ENCODE measurements at regions not wholly inside any gene's neighbourhood (a gene's known extent, or its start where the extent isn't known, plus 50 kb on each side); places are given as distances from the start of the nearest gene placed in this dataset.
"Not testable (repeated sequence)": the region's sequence is repeated elsewhere in the genome, so short reads cannot be mapped to it uniquely, and the experiment has no call there.

DNA sequence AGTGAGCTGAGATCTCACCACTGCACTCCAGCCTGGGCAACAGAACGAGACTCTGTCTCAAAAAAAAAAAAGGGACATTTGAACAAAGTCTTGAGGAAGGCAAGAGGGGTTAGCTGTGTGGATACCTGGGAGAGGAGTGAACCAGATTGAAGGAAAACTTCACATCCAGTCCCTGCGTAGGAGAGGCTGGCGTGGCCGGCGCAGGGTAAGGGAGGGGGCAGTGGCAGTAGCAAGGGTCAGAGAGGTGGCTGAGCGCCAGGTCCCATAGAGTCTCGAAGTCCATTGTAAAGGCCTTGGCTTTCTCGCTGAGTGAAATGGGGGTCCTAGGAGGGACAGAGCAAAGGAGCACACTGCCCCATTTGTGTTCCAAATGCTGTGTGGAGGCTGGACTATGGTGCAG lies 171.8 kb upstream of the WSCD1 start:
- no peak for DNase-seq (ENCODE audit: low read depth)

DNA sequence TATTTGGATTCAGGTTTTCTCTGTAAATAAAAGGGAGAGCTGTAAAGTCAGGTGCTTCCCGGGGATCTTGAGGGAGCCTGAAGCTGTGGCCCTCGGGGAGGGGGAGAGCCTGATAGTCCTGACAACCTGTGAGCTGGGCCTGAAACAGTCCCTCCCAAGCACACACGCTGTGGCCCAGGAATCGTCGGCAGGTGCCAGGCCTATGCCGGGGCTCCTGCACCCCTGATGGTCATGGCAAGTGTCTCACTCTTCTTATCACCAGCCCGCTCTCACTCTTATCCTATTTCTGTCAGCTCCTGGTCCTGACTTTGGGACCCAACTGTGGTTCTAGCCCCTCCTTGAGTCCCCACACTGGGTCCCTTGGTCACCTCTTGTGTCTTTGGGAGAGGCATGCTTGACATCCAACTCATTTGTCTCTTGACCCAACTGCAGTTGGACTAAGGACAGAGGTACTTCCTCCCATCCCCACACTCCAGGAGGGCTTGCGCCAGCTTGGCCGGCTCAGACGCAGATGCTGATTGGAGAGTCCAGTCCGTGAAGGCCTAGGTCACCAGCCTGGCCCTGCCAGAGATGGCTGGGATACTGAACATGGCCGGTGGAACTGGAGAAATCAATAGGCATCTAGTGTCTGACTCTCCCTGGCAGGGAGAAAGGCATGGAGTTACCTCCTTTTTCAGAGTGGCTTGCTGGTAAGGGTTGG lies 170.5 kb upstream of the WSCD1 start:
- no peak for DNase-seq (ENCODE audit: low read depth)

DNA sequence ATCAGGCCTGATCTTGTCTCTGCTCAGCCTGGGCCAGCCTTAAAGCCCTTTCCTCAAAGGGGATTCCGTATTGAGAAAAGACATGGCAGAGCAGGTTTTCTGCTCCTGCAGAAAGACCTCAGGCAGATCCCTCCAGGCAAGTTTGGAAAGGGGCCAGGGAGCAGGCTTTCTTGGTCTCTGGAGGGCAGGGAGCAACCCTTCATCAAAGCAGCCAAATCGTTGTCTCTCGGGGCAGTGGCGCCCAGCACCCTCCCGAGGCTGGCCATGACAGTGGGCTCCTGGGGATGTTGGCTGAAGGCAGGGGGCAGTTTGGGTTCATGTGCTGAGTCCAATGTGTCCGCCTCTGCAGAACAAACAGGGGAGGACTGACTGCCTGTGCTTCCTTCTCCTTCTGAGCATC lies 168.4 kb upstream of the WSCD1 start:
- no peak for DNase-seq (ENCODE audit: low read depth)

DNA sequence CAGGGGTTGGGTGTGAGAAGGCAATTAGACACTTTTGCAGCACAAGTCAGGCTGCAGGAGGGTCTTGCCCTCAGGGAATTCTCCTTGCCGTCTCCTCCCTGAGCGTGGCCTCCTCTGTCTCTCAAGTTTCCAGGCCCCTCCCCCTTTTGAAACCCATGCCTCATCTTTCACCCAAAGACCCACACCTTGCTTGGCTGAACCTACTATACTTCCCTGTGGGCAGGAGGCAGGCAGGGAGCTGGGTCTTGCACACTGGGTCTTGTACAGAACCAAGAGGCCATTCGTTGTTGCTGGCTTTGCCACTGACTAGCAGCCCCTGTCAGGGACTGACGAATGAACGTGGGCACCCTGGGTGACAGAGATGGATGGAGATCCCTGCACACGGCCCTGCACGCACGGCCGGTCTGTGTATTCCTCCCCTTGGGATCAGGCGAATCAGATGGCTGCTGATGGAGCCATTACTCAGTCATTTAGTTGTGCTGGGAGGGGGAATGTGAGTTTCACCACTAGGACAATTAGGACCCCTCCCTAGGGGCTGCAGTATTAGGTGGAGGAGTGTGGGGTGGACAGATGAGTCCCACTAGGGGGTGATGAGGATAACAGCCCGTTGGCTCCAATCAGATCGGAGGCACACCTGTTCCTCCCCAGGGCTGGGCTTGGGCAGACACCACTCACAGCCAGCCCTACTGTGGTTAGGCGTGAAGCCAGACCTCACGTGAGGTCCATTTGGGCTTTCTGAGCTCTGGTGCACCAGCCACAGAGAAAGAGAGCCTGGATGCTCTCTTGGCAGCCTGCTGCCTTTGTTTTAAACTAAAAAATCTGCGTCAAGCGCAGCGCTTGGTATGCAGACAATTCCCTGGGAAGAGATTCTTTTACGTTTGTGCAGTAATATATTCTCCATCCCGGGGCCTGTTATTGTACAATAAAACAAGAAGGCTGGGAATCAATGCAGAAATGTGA lies 167.7 kb upstream of the WSCD1 start:
- no peak for DNase-seq (ENCODE audit: low read depth)

DNA sequence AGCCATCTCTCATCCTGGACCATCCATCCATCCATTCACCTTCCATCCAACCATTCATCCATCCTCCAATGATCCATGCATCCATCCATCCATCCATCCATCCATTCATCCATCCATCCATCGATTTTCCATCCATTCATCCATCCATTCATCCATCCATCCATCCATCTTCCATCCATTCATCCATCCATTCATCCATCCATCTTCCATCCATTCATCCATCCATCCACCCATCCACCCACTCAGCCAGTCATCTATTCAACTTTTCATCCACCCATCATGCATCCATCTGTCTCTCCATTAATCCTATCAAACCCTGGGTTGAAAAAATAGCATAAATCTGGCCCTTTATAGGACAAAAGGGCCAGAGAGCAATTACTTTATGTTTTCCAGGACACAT lies 158.3 kb upstream of the WSCD1 start:
- no peak for DNase-seq (ENCODE audit: low read depth)

DNA sequence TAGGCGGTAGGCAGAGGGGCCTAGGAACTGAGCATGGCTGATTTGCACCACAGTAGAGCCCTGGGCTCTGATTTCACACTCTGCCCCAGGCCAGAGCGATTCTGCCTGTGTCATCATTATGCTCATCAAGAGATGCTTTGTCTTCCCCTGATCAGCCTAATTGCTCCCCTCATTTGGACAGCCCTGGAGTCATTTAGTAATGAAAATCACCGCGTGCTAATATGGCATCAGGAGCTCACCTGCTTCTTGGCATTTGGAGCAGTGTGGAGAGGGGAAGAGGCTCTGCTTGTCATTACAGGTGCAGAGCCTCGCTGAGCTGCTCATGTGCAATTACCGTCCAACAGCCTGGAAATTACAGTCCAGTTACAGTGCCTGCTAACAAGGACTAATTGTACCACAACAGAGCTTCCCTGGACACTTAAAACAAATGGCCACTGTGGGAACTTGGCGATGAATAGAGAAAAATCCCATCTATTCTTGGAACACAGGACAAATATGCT lies 157.1 kb upstream of the WSCD1 start:
- no peak for DNase-seq (ENCODE audit: low read depth)

DNA sequence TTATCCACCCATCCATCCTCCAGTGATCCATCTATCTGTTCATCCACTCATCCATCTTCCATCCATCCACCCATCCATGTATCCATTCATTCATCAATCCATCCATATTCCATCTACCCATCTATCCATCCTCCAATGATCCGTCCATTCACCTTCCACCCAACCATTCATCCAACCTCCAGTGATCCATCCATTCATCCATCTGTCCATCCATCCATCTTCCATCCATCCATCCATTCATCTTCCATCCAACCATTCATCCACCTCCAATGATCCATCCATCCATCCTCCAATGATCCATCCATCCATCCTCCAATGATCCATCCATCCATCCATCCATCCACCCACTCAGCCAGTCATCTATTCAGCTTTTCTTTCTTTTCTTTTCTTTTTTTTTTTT lies 156.5 kb upstream of the WSCD1 start:
- no peak for DNase-seq (ENCODE audit: low read depth)

DNA sequence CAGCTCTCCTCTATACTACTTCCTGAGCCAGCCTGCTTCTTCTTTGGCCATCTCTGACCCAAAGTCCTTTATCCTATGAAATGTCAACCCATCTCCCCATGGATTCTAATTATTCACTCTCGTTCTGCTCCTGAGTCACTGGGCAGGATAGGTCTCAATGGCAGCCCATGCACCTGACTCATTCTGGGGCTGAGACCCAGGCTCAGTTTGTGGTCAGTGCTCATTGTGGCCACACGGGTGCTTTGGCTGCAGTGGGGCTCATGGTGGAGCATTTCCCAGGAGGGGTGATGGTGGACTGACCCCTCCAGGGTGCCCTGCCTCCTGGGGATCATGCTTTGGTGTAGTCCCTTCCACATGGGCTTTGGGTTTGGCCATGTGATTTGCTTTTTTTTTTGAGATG lies 154.8 kb upstream of the WSCD1 start:
- no peak for DNase-seq (ENCODE audit: low read depth)

DNA sequence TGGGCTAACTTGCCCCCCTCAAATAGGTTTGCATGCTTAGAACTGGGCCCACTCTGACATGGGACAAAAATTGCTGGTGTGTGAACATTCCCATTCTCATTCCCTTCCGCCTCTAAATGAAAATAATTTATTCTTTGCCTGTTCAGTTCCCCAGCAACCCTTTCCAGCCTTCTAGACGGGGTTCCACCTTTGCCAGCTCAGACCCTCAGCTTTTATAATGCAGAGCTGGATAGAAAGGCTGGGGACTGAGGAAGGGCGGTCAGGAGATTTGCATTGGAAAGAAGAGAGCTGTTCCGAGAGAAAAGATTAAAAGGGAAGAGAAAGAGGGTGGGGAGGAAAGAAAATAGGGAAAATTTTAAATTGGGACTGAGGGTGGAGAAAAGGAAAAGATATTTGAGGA lies 151.1 kb upstream of the WSCD1 start:
- DNase-seq (ENCODE audit: low read depth), result no peak

DNA sequence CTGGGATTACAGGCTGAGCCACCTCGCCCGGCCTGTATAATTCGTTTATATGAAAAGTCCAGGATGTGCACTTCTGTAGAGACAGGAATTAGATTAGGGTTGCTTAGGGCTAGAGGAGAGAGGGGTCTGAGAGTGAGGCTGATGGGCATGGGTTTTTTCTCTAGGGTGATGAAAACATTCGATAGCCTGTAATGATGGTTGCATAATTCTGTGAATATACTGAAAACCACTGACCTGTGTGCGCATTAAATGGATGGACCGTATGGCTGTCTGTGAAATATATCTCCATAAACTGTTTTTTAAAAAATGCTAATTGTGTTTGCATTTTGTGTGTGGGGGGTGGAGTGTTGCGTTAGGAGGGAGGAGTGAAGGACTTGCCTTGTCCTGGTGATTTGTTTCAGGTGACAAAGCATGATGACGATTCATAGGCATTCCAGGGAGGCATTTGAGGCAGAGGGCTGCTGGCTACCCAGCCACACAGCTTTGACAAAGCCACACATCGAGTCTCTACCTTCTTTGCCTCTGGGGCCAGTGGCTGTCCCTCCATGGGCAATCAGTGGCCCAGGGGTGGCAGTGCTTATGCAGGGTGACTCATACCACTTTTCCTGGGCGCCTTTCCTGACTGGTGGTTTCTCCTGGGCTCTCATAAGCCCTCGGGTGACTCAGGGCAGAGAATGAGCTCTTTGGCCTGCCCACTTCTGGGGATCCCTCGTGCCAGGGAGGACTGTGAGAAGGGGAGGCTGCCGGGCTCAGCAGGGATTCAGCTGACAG lies 148.5 kb upstream of the WSCD1 start:
- no peak for DNase-seq (ENCODE audit: low read depth)

DNA sequence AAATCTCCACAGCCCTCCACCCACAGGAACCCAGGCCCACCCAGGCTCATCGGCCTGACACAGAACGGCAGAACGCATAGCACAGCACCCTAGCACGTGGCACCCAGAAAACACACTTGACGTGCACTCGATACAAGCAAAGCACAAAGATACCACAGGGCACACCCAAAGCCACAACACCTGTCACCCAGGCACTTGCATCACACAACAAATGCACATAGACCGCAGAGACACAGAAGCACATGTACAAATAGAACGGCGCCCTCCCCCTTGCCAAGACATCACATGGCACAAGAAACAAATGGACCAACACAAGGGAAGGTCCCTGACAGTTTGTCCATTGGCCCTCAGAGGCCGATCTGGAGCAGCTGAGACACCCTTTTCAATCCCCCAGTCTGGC lies 147.7 kb upstream of the WSCD1 start:
- no peak for DNase-seq (ENCODE audit: low read depth)

DNA sequence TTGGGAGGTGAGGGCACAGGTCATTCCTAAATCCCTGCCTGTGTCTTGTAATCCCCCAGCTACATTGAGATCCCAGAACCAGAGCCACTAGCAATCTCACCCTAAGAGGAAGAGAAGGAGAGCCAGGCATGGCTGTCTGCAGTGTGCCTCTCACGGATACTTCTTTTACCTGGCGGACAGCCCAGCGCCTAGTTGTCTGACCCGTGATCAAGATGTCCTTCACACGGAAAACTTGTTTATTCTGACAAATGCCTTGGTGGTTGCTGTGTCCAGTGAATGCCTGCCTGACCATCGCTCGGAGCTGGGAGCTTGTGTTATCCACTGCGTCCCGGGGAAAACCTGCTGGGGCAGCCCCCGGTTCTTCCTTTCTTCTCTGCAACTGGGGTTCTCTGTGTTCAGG lies 140.5 kb upstream of the WSCD1 start:
- no peak for DNase-seq (ENCODE audit: low read depth)

DNA sequence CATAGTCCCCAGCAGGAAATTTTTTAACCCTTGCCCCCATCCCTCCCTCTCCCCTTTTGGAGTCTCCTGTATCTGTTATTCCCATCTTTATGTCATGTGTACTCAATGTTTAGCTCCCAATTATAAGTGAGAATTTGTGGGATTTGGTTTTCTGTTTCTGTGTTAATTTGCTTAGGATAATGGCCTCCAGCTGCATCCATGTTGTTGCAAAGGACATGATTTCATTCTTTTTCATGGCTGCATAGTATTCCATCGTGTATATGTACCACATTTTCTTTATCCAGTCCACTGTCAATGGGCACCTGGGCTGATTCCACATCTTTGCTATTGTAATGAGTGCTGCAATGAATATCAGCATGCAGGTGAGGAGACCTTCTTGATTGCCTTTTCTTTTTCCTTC lies 139.6 kb upstream of the WSCD1 start:
- DNase-seq (ENCODE audit: low read depth), result not testable (repeated sequence)

DNA sequence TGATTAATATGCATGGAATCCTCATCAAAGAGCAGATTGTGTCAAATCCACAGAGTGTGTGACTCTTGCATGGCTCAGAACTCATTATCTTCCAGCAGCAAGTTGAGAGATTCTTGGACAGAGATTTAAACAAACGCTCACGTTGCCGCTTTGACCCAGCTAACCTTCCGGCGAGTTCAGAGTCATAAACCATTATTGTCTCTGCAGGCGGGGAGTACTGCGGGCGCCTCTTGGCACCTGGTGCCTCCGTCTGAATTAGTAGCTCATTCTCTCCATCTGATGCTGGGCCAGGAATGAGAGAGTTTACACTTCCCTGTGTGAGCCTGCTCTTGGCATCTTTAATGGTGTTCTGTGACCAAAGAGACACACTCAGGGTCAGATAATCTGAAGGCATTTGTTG lies 138.6 kb upstream of the WSCD1 start:
- DNase-seq (ENCODE audit: low read depth), result no peak

DNA sequence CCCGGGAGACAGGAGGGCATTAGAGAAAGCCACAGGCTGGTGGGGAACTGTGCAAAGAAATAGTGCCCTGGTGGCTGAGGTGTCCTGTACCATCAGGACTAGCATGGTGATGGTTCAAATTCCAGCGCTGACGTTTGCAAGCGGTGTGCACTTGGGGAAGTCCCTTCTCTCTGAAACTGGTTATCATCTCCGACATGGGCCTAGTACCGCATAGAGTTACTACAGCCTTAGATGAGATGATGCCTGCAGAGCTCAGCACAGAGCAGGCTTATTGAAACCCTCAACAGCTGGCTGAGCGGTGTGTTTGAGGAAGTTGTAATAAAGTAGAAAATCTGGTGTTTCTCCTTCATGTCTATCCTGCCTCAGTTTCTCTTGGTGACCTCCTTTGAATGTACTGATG lies 136.7 kb upstream of the WSCD1 start:
- DNase-seq (ENCODE audit: low read depth), result no peak

DNA sequence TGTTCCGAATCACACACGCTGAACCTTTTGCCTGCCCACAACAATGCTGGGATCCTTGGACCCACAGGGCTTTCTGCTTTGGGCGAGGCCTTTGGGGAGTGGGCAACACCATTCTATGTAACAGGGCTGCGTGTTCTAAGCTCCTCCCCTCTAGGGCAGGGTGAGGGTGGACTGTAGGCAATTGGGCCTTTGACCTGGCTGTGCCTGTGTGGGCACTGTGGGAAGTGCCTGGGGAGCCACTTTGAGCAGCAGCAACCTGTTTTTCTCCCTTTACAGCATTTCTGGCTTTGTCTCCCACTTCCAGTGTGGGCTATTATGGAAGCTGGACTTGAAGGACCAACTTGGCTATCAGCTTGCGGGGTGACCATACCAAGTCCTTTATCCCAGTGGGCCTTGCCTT lies 128.9 kb upstream of the WSCD1 start:
- no peak for DNase-seq (ENCODE audit: low read depth)

DNA sequence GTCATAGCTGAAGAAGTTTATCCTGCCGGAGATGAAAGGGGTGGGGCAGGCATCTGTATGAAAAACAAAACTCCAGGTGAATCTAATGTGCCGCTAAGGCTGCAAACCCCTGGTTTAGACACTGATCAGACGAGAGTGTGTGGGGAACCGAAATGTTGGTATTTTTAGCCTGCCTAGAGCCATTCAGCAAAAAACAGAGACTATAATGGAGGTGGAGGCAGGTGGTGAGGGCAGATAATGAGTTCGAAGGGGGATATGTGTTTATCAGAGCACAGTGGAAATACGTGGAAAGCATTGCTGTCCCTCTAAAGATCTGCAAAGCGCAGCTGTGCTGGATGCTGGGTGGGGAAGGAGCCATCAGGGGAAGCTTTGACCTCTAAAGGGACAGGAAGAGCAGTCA lies 127.5 kb upstream of the WSCD1 start:
- no peak for DNase-seq (ENCODE audit: low read depth)

DNA sequence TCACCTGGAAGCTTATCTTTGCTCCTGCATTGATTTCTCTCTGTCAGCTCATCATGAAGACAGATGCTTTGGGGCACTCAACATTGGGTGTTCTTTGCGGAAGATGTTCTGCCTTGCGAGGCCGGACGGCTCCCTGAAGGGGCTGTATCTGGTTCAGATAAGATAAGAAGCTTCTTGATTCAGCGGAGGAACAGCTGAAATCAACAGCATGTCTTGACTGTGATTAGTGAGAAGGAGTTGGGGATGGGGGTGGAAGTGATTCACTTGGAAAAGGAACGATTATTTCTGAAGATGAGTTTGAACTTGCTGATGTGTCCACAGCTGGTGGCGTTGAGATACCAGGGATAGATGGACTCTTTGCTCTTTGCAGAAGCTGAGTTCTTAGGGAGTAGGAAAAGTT lies 126.9 kb upstream of the WSCD1 start:
- DNase-seq (ENCODE audit: low read depth), result no peak

DNA sequence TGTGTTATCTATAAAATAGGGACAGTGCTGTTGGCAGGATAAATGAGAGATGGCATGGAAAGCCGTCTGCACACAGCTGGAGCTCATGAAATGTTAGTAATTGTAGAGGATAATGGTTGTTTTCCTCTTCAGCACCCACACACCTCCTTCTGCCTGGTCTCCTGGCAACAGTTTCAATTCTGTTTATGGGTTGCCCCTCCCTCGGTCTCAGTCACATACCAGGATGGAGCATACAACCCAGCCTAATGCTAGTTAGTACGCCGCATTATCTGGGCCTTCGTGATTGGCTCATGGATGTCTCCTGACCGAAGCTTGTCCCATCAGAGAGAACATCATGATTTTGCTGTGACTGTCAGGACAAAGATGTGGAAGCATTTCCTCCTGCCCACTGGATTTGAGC lies 126.2 kb upstream of the WSCD1 start:
- no peak for DNase-seq (ENCODE audit: low read depth)

DNA sequence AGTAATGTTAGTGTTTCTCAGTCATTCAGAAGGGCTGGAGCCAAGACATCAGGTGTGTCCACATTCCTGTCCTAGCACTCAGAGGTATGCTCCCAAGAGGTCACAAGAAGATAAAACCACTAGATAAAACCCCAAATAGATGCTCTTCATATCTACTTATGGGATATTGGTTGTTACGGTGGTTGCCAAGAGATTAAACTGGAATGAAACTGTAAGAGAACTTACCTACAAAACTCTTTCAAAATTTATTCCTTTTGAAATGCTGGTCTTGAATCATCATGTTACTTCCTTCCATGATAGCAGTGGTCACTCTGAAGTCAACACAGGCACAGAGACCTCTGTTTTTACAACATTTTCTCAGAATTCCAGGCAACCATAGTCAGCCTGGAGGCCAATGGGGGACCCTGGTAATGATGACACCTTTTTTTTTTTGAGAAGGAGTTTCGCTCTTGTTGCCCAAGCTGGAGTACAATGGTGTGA lies 122.4 kb upstream of the WSCD1 start:
- DNase-seq (ENCODE audit: low read depth), result no peak

DNA sequence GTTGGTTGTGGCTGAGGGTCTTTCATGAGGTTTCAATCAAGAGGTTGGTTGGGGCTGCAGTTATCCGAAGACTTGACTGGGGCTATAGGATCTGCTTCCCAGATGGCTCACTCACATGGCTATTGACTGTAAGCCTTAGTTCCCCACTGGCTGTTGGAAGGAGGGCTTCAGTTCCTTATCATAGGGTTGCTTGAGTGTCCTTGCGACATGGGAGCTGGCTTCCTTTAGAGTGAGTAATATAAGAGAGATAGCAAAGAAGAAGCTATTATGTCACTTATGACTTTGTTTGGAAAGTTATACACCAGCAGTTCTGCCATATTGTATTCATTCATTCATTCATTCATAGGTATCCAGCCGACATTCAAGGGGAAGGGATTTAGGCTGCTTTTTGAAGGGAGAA lies 121.4 kb upstream of the WSCD1 start:
- DNase-seq (ENCODE audit: low read depth), result no peak

DNA sequence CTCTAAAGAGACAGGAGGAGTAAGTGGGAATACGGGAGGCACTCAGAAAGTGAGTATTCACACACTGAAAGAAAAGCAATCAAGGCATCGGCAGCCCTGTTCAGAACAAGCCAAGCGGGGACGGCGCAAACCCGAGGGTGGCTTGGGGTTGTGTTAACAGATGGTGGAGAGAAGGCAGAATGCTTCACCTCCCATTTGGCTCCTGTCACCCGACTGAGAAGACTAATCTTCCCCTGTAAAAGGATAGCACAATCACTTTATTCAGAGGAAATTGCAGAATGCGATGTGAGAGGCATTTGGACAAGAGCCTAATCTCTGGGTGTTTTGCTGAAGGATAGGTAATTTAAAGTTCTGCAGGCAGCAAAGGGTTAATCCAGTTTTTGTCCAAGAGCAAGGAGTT lies 119.3 kb upstream of the WSCD1 start:
- DNase-seq (ENCODE audit: low read depth), result no peak

DNA sequence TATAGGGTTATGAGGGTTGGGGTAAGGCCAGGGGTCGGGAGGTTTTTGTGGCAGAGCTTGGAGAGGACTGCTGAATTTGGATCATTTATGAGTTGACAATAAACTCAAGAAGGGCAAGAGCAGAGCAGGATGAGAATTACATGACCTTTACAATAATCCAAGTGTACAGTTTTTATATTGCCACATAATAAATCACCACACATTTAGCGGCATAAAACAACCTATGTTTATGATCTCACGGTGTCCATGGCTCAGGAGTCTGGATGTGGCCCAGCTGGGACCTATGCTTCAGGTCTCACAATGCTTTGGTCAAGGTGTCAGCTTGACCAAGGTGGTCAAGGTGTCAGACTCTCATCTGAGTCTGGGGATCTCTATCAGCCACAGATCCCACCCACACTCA lies 118.3 kb upstream of the WSCD1 start:
- no peak for DNase-seq (ENCODE audit: low read depth)

Data from stimulated activated CD8-positive, alpha-beta memory T cell treated with anti-CD3 and anti-CD28 coated beads, Interleukin-12 subunit alpha, Interleukin-12 subunit beta, amount 100 ng/mL, for 4 hours (primary cell).